ENCODE measurements at regions not wholly inside any gene's neighbourhood (a gene's known extent, or its start where the extent isn't known, plus 50 kb on each side); places are given as distances from the start of the nearest gene placed in this dataset.

GRCh38 chr12:65628061-65628460 lies 196.2 kb upstream of the HMGA2 start:
- DNase-seq (ENCODE audit: low read depth in 2 of 2), result no peak

- no peak for DNase-seq (ENCODE audit: low read depth in 2 of 2)
These were observed 193.7 kb upstream of the HMGA2 start for GRCh38 chr12:65630555-65630954.

- no peak for DNase-seq (ENCODE audit: low read depth in 2 of 2)
These were observed 192.6 kb upstream of the HMGA2 start for GRCh38 chr12:65631621-65632111.

- DNase-seq (ENCODE audit: low read depth in 2 of 2), result no peak
These were observed 192.0 kb upstream of the HMGA2 start for GRCh38 chr12:65632131-65632855.

GRCh38 chr12:65634061-65634460 lies 190.2 kb upstream of the HMGA2 start:
- no peak for DNase-seq (ENCODE audit: low read depth in 2 of 2)

GRCh38 chr12:65634626-65635331 lies 189.5 kb upstream of the HMGA2 start:
- no peak for DNase-seq (ENCODE audit: low read depth in 2 of 2)

- no peak for DNase-seq (ENCODE audit: low read depth in 2 of 2)
These were observed 187.8 kb upstream of the HMGA2 start for GRCh38 chr12:65636436-65636835.

- no peak for DNase-seq (ENCODE audit: low read depth in 2 of 2)
These were observed 187.1 kb upstream of the HMGA2 start for GRCh38 chr12:65637150-65637549.

- DNase-seq (ENCODE audit: low read depth in 2 of 2), result no peak
These were observed 186.5 kb upstream of the HMGA2 start for GRCh38 chr12:65637774-65638173.

- no peak for DNase-seq (ENCODE audit: low read depth in 2 of 2)
These were observed 186.0 kb upstream of the HMGA2 start for GRCh38 chr12:65638324-65638723.

- no peak for DNase-seq (ENCODE audit: low read depth in 2 of 2)
These were observed 183.8 kb upstream of the HMGA2 start for GRCh38 chr12:65640489-65640901.

GRCh38 chr12:65642061-65642661 lies 182.1 kb upstream of the HMGA2 start:
- no peak for DNase-seq (ENCODE audit: low read depth in 2 of 2)

GRCh38 chr12:65643171-65643570 lies 181.1 kb upstream of the HMGA2 start:
- no peak for DNase-seq (ENCODE audit: low read depth in 2 of 2)

- no peak for DNase-seq (ENCODE audit: low read depth in 2 of 2)
These were observed 180.5 kb upstream of the HMGA2 start for GRCh38 chr12:65643595-65644386.

GRCh38 chr12:65646127-65646643 lies 178.1 kb upstream of the HMGA2 start:
- DNase-seq (ENCODE audit: low read depth in 2 of 2), result no peak

GRCh38 chr12:65647074-65647473 lies 177.2 kb upstream of the HMGA2 start:
- DNase-seq (ENCODE audit: low read depth in 2 of 2), result no peak

- no peak for DNase-seq (ENCODE audit: low read depth in 2 of 2)
These were observed 175.8 kb upstream of the HMGA2 start for GRCh38 chr12:65648461-65648860.

- no peak for DNase-seq (ENCODE audit: low read depth in 2 of 2)
These were observed 175.2 kb upstream of the HMGA2 start for GRCh38 chr12:65649126-65649525.

GRCh38 chr12:65651060-65651459 lies 173.2 kb upstream of the HMGA2 start:
- no peak for DNase-seq (ENCODE audit: low read depth in 2 of 2)

- no peak for DNase-seq (ENCODE audit: low read depth in 2 of 2)
These were observed 171.0 kb upstream of the HMGA2 start for GRCh38 chr12:65653321-65653720.

- no peak for DNase-seq (ENCODE audit: low read depth in 2 of 2)
These were observed 170.2 kb upstream of the HMGA2 start for GRCh38 chr12:65653946-65654629.
